Body of pancreas (tissue), 4 donors: ENCODE measurements at regions not wholly inside any gene's neighbourhood (a gene's known extent, or its start where the extent isn't known, plus 50 kb on each side); places are given as distances from the start of the nearest gene placed in this dataset.

ENCODE experiments used
- POLR2A ChIP-seq, 3 donors: fragments of 450-650 bp; IDR thresholded peaks; one replicate each; pipeline ENCODE4 v1.6.1; 2016; ENCODE audit warnings: antibody characterized with exemption in 3 of 3, mild to moderate bottlenecking in 2 of 3
- TF ChIP-seq, protein P1 (sequence below), 7 experiments: fragments of 450-650 bp in 4 of 7; fragments of 200-600 bp in 3 of 7; sonication (generic) in 3 of 7; IDR thresholded peaks; one replicate each; pipeline ENCODE4 v1.5.1; 2016 to 2019; ENCODE audit warnings: antibody characterized with exemption in 7 of 7

DNA sequence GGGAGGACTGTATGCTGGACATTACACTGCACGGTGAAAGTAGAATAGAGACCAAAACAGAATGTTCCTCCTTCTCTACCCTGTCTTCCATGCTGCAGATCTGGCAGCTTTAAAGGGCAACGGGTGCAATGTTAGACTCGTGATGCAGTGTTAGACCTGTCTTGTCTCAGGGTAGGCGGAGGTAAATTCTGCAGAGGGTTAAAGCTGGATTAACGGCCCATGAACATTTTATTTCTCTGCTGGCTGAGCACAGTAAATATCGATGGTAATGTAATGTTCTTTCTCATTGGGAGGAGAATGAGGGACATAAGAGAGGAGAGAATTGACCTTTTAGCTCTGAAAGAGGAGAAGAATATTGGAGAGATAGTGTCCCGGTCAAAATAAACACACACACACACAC, 178.9 kb downstream of the NMUR2 start:
- TF ChIP-seq, protein P1, sequence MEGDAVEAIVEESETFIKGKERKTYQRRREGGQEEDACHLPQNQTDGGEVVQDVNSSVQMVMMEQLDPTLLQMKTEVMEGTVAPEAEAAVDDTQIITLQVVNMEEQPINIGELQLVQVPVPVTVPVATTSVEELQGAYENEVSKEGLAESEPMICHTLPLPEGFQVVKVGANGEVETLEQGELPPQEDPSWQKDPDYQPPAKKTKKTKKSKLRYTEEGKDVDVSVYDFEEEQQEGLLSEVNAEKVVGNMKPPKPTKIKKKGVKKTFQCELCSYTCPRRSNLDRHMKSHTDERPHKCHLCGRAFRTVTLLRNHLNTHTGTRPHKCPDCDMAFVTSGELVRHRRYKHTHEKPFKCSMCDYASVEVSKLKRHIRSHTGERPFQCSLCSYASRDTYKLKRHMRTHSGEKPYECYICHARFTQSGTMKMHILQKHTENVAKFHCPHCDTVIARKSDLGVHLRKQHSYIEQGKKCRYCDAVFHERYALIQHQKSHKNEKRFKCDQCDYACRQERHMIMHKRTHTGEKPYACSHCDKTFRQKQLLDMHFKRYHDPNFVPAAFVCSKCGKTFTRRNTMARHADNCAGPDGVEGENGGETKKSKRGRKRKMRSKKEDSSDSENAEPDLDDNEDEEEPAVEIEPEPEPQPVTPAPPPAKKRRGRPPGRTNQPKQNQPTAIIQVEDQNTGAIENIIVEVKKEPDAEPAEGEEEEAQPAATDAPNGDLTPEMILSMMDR (IDR thresholded peaks at IDR 0.05), result no peak
- TF ChIP-seq POLR2A (IDR thresholded peaks at IDR 0.05), result no peak
